HG03575 (cell line): ENCODE measurements at regions not wholly inside any gene's neighbourhood (a gene's known extent, or its start where the extent isn't known, plus 50 kb on each side); places are given as distances from the start of the nearest gene placed in this dataset.

Experiments
- ATAC-seq: cut with Tn5 transposase; IDR thresholded peaks from one replicate; pipeline ENCODE4 v1.9.1; 2021; ENCODE audit not compliant: unreplicated experiment, insufficient number of reproducible peaks, low FRiP score; ENCODE audit errors: extremely low read depth

- no peak for ATAC-seq
These were observed 586.5 kb upstream of the TMEM132C start for GRCh38 chr12:127680516-127680915.

GRCh38 chr12:127681151-127681754, 585.7 kb upstream of the TMEM132C start:
- ATAC-seq = no peak

GRCh38 chr12:127685491-127685890, 581.5 kb upstream of the TMEM132C start:
- ATAC-seq = no peak

GRCh38 chr12:127685931-127686330, 581.0 kb upstream of the TMEM132C start:
- ATAC-seq = no peak

GRCh38 chr12:127687181-127687580, 579.8 kb upstream of the TMEM132C start:
- ATAC-seq = no peak

GRCh38 chr12:127688906-127689428, 578.0 kb upstream of the TMEM132C start:
- no peak for ATAC-seq

- ATAC-seq = no peak
These were observed 576.8 kb upstream of the TMEM132C start for GRCh38 chr12:127690161-127690560.

GRCh38 chr12:127696963-127697362, 570.0 kb upstream of the TMEM132C start:
- no peak for ATAC-seq

GRCh38 chr12:127703026-127703425, 563.9 kb upstream of the TMEM132C start:
- no peak for ATAC-seq

GRCh38 chr12:127711108-127711507, 555.9 kb upstream of the TMEM132C start:
- ATAC-seq = no peak

- ATAC-seq = no peak
These were observed 554.4 kb upstream of the TMEM132C start for GRCh38 chr12:127712561-127712960.

- no peak for ATAC-seq
These were observed 550.8 kb upstream of the TMEM132C start for GRCh38 chr12:127716166-127716565.

GRCh38 chr12:127717278-127717677, 549.7 kb upstream of the TMEM132C start:
- ATAC-seq = no peak

- no peak for ATAC-seq
These were observed 546.6 kb upstream of the TMEM132C start for GRCh38 chr12:127720334-127720733.

- no peak for ATAC-seq
These were observed 544.4 kb upstream of the TMEM132C start for GRCh38 chr12:127722611-127723010.

- no peak for ATAC-seq
These were observed 543.7 kb upstream of the TMEM132C start for GRCh38 chr12:127723251-127723650.

- ATAC-seq = no peak
These were observed 540.2 kb upstream of the TMEM132C start for GRCh38 chr12:127726671-127727315.

GRCh38 chr12:127728285-127728684, 538.7 kb upstream of the TMEM132C start:
- no peak for ATAC-seq

GRCh38 chr12:127728729-127729128, 538.2 kb upstream of the TMEM132C start:
- no peak for ATAC-seq

GRCh38 chr12:127729381-127729780, 537.6 kb upstream of the TMEM132C start:
- ATAC-seq = no peak

- ATAC-seq = no peak
These were observed 535.3 kb upstream of the TMEM132C start for GRCh38 chr12:127731657-127732056.
